Astrocyte (in vitro differentiated cells and primary cell): ENCODE measurements at regions not wholly inside any gene's neighbourhood (a gene's known extent, or its start where the extent isn't known, plus 50 kb on each side); places are given as distances from the start of the nearest gene placed in this dataset.

Experiments used
- DNase-seq: peaks from one replicate; pipeline ENCODE4 v3.0.0-alpha.2; 2010; ENCODE audit warnings: low read depth
- FAIRE-seq: peaks from 2 replicates; lab custom pipeline; 2011; peaks lifted over from hg19 to GRCh38; lab: Jason Lieb, UNC
- H2AFZ ChIP-seq: 2 replicates; pipeline ENCODE4 v1.6.0; 2012; ENCODE audit warnings: low read depth, low read length, inconsistent platforms
- H3K27ac ChIP-seq: 2 replicates; pipeline ENCODE4 v1.5.1; 2011; ENCODE audit warnings: low read depth, low read length, inconsistent platforms
- H3K27me3 ChIP-seq: 2 replicates; pipeline ENCODE4 v1.6.0; 2011; ENCODE audit warnings: low read length, inconsistent platforms; ENCODE audit not compliant: insufficient read depth
- H3K36me3 ChIP-seq: 2 replicates; pipeline ENCODE4 v1.5.1; 2011; ENCODE audit warnings: low read length, inconsistent platforms; ENCODE audit not compliant: insufficient read depth
- H3K4me1 ChIP-seq: 2 replicates; pipeline ENCODE4 v1.5.1; 2011; ENCODE audit warnings: low read length, inconsistent platforms; ENCODE audit not compliant: insufficient read depth
- H3K4me2 ChIP-seq: 2 replicates; pipeline ENCODE4 v1.6.0; 2012; ENCODE audit warnings: low read length, inconsistent platforms
- H3K4me3 ChIP-seq: 2 replicates; pipeline ENCODE4 v1.5.1; 2011; ENCODE audit warnings: low read depth, mild to moderate bottlenecking, low read length, inconsistent platforms; ENCODE audit not compliant: insufficient read depth
- H3K79me2 ChIP-seq: 2 replicates; pipeline ENCODE4 v1.6.0; 2012; ENCODE audit warnings: mild to moderate bottlenecking, low read length, inconsistent platforms; ENCODE audit not compliant: insufficient read depth
- H3K9ac ChIP-seq: 2 replicates; pipeline ENCODE4 v1.6.0; 2012; ENCODE audit warnings: mild to moderate bottlenecking, low read length, inconsistent platforms
- H3K9me3 ChIP-seq: 2 replicates; pipeline ENCODE4 v1.5.1; 2012; ENCODE audit warnings: low read depth, mild to moderate bottlenecking, low read length, inconsistent platforms; ENCODE audit not compliant: insufficient read depth
- H4K20me1 ChIP-seq: 2 replicates; pipeline ENCODE4 v1.6.0; 2012; ENCODE audit warnings: low read length, inconsistent platforms; ENCODE audit not compliant: insufficient read depth
- H3K27ac Mint-ChIP-seq: one replicate; pipeline ENCODE4 v1.8.0; 2021; ENCODE audit warnings: mild to moderate bottlenecking, mixed read lengths; ENCODE audit not compliant: unreplicated experiment
- H3K27me3 Mint-ChIP-seq: one replicate; pipeline ENCODE4 v1.8.0; 2021; ENCODE audit warnings: low read depth, mixed read lengths; ENCODE audit not compliant: unreplicated experiment
- H3K36me3 Mint-ChIP-seq: one replicate; pipeline ENCODE4 v1.8.0; 2021; ENCODE audit warnings: low read depth, mixed read lengths; ENCODE audit not compliant: unreplicated experiment
- H3K4me1 Mint-ChIP-seq: one replicate; pipeline ENCODE4 v1.8.0; 2021; ENCODE audit warnings: low read depth, mixed read lengths; ENCODE audit not compliant: unreplicated experiment
- H3K4me3 Mint-ChIP-seq: one replicate; pipeline ENCODE4 v1.8.0; 2021; ENCODE audit warnings: mild to moderate bottlenecking, moderate library complexity, mixed read lengths; ENCODE audit not compliant: unreplicated experiment
- H3K9me3 Mint-ChIP-seq: one replicate; pipeline ENCODE4 v1.8.0; 2021; ENCODE audit warnings: mild to moderate bottlenecking, mixed read lengths; ENCODE audit not compliant: unreplicated experiment
- EZH2 ChIP-seq: IDR thresholded peaks from 2 replicates; pipeline ENCODE4 v1.6.1; 2012; ENCODE audit warnings: mild to moderate bottlenecking, low read length, inconsistent platforms; ENCODE audit not compliant: insufficient read depth
- TF ChIP-seq, protein P1 (sequence below): IDR thresholded peaks from 2 replicates; pipeline ENCODE4 v1.5.1; 2011; ENCODE audit warnings: low read depth, mild to moderate bottlenecking, inconsistent platforms, low read length, moderate library complexity; ENCODE audit not compliant: insufficient read depth

DNA sequence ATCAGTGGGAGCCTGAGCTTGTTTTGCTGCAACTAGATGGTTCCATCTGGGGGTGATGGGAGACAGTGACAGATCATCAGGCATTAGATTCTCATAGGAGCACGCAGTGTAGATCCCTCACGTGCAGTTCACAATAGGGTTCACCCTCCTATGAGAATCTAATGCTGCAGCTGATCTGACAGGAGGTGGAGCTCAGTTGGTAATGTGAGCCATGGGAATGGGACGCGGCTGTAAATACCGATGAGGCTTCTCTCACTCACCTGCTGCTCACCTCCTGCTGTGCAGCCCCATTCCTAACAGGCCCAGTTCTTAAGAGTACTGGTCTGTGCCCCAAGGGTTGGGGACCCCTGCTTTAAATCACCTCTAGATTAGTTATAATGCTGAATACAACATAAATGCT, 137.5 kb upstream of the PLEKHM1 start:
- H3K36me3 ChIP-seq = peaks cover 7% of the 10 kb centered on the region
- no peaks in the 10 kb centered on the region for H4K20me1 ChIP-seq
- no peaks in the 10 kb centered on the region for H3K79me2 ChIP-seq
- H3K4me2 ChIP-seq = no peak overlapping the region
- Mint-ChIP-seq H3K4me1 (no peaks in the 10 kb centered on the region), H3K27ac (no peak overlapping the region), H3K4me3 (no peak overlapping the region), H3K9me3 (no peaks in the 10 kb centered on the region), H3K36me3 (peaks cover 21% of the 10 kb centered on the region), H3K27me3 (no peaks in the 10 kb centered on the region)
- no peak overlapping the region for H3K4me3 ChIP-seq
- FAIRE-seq (no peak), DNase-seq (no peak)
- no peak for TF ChIP-seq EZH2
- TF ChIP-seq, protein P1, sequence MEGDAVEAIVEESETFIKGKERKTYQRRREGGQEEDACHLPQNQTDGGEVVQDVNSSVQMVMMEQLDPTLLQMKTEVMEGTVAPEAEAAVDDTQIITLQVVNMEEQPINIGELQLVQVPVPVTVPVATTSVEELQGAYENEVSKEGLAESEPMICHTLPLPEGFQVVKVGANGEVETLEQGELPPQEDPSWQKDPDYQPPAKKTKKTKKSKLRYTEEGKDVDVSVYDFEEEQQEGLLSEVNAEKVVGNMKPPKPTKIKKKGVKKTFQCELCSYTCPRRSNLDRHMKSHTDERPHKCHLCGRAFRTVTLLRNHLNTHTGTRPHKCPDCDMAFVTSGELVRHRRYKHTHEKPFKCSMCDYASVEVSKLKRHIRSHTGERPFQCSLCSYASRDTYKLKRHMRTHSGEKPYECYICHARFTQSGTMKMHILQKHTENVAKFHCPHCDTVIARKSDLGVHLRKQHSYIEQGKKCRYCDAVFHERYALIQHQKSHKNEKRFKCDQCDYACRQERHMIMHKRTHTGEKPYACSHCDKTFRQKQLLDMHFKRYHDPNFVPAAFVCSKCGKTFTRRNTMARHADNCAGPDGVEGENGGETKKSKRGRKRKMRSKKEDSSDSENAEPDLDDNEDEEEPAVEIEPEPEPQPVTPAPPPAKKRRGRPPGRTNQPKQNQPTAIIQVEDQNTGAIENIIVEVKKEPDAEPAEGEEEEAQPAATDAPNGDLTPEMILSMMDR = no peak
- no peaks in the 10 kb centered on the region for H3K27me3 ChIP-seq
- H3K9ac ChIP-seq = no peak overlapping the region
- H3K9me3 ChIP-seq = no peaks in the 10 kb centered on the region
- H3K4me1 ChIP-seq = no peaks in the 10 kb centered on the region
- no peak overlapping the region for H2AFZ ChIP-seq
- no peak overlapping the region for H3K27ac ChIP-seq

DNA sequence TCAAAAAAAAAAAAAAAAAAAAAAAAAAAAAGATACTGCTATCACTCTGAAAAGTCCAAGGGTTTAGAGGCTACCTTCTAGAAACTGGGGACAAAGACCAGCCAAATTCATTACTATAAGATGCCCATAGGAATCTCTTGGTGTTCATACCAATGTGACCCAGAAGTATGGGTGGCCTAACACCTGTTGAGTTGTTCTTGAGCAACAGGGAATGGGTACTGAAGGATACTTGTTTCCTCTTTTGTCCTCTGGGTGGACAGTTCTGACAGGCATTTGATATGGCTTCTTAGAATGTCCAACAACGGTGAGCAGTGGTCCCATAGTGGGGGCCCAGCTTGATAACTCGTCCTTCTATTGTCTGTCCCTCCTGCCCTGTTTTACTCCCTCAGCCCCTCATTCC, 141.4 kb upstream of the PLEKHM1 start:
- TF ChIP-seq EZH2 = no peak
- TF ChIP-seq, protein P1 = no peak
- Mint-ChIP-seq H3K4me1 (no peaks in the 10 kb centered on the region), H3K4me3 (no peak overlapping the region), H3K27ac (no peak overlapping the region), H3K36me3 (peaks cover 32% of the 10 kb centered on the region), H3K27me3 (no peaks in the 10 kb centered on the region), H3K9me3 (no peaks in the 10 kb centered on the region)
- no peak overlapping the region for H3K27ac ChIP-seq
- no peak overlapping the region for H2AFZ ChIP-seq
- H3K4me3 ChIP-seq = no peak overlapping the region
- no peaks in the 10 kb centered on the region for H4K20me1 ChIP-seq
- no peaks in the 10 kb centered on the region for H3K27me3 ChIP-seq
- no peaks in the 10 kb centered on the region for H3K9me3 ChIP-seq
- no peak overlapping the region for H3K9ac ChIP-seq
- peaks cover 7% of the 10 kb centered on the region for H3K36me3 ChIP-seq
- H3K79me2 ChIP-seq = no peaks in the 10 kb centered on the region
- DNase-seq (no peak), FAIRE-seq (no peak)
- H3K4me1 ChIP-seq = no peaks in the 10 kb centered on the region
- H3K4me2 ChIP-seq = no peak overlapping the region

DNA sequence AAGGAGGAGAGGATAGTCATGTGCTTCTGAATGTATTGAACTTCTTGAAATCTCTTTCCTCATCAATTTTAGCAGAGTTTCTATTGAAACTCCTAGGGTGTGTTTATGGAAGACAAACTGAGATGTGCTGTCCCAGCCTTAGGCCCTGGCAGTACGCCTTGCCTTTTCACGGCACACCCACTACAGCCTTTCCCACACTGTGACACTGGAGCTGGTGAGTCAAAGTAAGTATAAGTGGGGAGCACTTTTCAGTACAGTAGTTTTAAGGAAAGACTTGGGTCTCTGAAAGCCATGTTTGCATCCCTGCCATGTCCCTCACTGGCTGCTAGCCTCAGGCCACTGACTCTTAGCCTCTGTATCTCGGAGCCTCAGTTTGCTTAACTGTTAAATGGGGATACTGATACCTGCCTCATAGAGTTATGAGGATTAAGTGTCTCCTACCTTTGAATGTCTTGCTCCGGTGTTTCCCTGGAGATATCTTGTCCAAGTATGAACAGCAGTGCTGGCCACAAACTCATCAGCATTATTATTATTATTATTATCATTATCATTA, 144.7 kb upstream of the CRHR1 start:
- H2AFZ ChIP-seq = no peak overlapping the region
- no peaks in the 10 kb centered on the region for H3K36me3 ChIP-seq
- DNase-seq (no peak), FAIRE-seq (no peak)
- no peak overlapping the region for H3K27ac ChIP-seq
- Mint-ChIP-seq H3K36me3 (peaks cover 10% of the 10 kb centered on the region), H3K4me3 (no peak overlapping the region), H3K4me1 (no peaks in the 10 kb centered on the region), H3K27ac (no peak overlapping the region), H3K9me3 (no peaks in the 10 kb centered on the region), H3K27me3 (no peaks in the 10 kb centered on the region)
- no peak overlapping the region for H3K4me3 ChIP-seq
- TF ChIP-seq EZH2 = no peak
- TF ChIP-seq, protein P1 = no peak
- no peaks in the 10 kb centered on the region for H3K9me3 ChIP-seq
- no peak overlapping the region for H3K4me2 ChIP-seq
- H3K9ac ChIP-seq = no peak overlapping the region
- no peaks in the 10 kb centered on the region for H3K27me3 ChIP-seq
- no peaks in the 10 kb centered on the region for H4K20me1 ChIP-seq
- no peaks in the 10 kb centered on the region for H3K79me2 ChIP-seq
- H3K4me1 ChIP-seq = no peaks in the 10 kb centered on the region
